Keratinocyte (primary cell): ENCODE measurements at regions not wholly inside any gene's neighbourhood (a gene's known extent, or its start where the extent isn't known, plus 50 kb on each side); places are given as distances from the start of the nearest gene placed in this dataset.

Source experiments
- CTCF ChIP-seq, 3 experiments: IDR thresholded peaks in 1 of 3; conservative IDR thresholded peaks in 1 of 3; optimal IDR thresholded peaks in 1 of 3; 2 replicates in 2 of 3; 3 replicates in 1 of 3; pipeline versions ENCODE3 to v1.5.1; 2011; ENCODE audit warnings: low read length in 3 of 3, mild to moderate bottlenecking in 3 of 3, moderate library complexity in 2 of 3, control low read depth in 1 of 3, inconsistent platforms in 1 of 3; ENCODE audit not compliant: insufficient read depth in 2 of 3; ENCODE audit errors: extremely low read depth in 1 of 3
- EZH2 ChIP-seq: IDR thresholded peaks from one replicate; pipeline ENCODE4 v1.6.1; 2012; ENCODE audit warnings: inconsistent platforms, mild to moderate bottlenecking, low read length, moderate library complexity

- TF ChIP-seq CTCF (optimal IDR thresholded peaks at IDR 0.05 in 1 of 3, IDR thresholded peaks at IDR 0.05 in 1 of 3, conservative IDR thresholded peaks at IDR 0.05 in 1 of 3; ENCODE audit: extremely low read depth in 1 of 3, insufficient read depth in 2 of 3, low read length in 3 of 3) (no peak), EZH2 (no peak)
Measured at GRCh38 chr12:111203969-111204368, 164.9 kb downstream of the PHETA1 start.
